Right lobe of liver (tissue), 6 donors: ENCODE measurements at regions not wholly inside any gene's neighbourhood (a gene's known extent, or its start where the extent isn't known, plus 50 kb on each side); places are given as distances from the start of the nearest gene placed in this dataset.

ENCODE experiments used
- ATAC-seq, 4 donors: fragments of 200-7000 bp; cut with Tn5 transposase; one replicate each; pipeline ENCODE4 v1.9.1; 2020; ENCODE audit warnings: mild to moderate bottlenecking in 4 of 4, moderate library complexity in 4 of 4
- DNase-seq, 3 donors: peaks; one replicate each; pipeline ENCODE4 v3.0.0-alpha.2; 2020
- H3K27ac ChIP-seq, 3 donors: fragments of 200-600 bp; one replicate each; pipeline ENCODE4 v1.8.0; 2022
- H3K27me3 ChIP-seq, 2 donors: fragments of 200-600 bp; one replicate each; pipeline ENCODE4 v1.8.0; 2022
- H3K36me3 ChIP-seq, 4 donors: fragments of 200-600 bp; sonication (generic) in 1 of 4; one replicate each; pipeline versions ENCODE4 v1.5.1 to v1.8.0; 2017 to 2022; ENCODE audit warnings: control low read depth in 1 of 4
- H3K4me1 ChIP-seq, 4 donors: fragments of 200-600 bp; sonication (generic) in 1 of 4; one replicate each; pipeline versions ENCODE4 v1.5.1 to v1.8.0; 2017 to 2022; ENCODE audit warnings: control low read depth in 1 of 4
- H3K4me3 ChIP-seq, 3 donors: fragments of 200-600 bp; one replicate each; pipeline ENCODE4 v1.8.0; 2022
- H3K9me3 ChIP-seq, 4 donors: fragments of 200-600 bp; sonication (generic) in 1 of 4; one replicate each; pipeline versions ENCODE4 v1.5.1 to v1.8.0; 2017 to 2022; ENCODE audit warnings: control low read depth in 1 of 4
- CTCF ChIP-seq, 4 donors: fragments of 200-600 bp in 3 of 4; fragments of 450-650 bp in 1 of 4; IDR thresholded peaks; one replicate each; pipeline versions ENCODE4 v1.5.1 to v1.8.0; 2016 to 2022; ENCODE audit warnings: antibody characterized with exemption in 4 of 4, mild to moderate bottlenecking in 2 of 4
- POLR2A ChIP-seq: fragments of 450-650 bp; IDR thresholded peaks from one replicate; pipeline ENCODE4 v1.6.1; 2017; ENCODE audit warnings: antibody characterized with exemption, mild to moderate bottlenecking
- WGBS: methylation state at CpG from one replicate; pipeline ENCODE4 v1.1.6; 2018; ENCODE audit warnings: low coverage, low lambda C conversion rate; ENCODE audit not compliant: insufficient coverage; ENCODE audit errors: missing lambda C conversion rate; 5-methylcytosine and 5-hydroxymethylcytosine counted together
- intact Hi-C, 2 donors: fragments of 100-400 bp; cut with DNase I; formaldehyde crosslinking; loops; one replicate each; pipeline versions ENCODE4 v1.11.2 to v1.14.1; 2022
- donor health status: DM: no; HTN: yes; CAD: no.
- donor health status: DM: no; HTN: no; CAD: no.
- donor health status: DM: no; HTN: no; CAD: no.
- donor health status: DM: no; HTN: yes; CAD: no.
- donor health status: DM: no; HTN: yes; CAD: no.

- no peak overlapping the region for H3K4me3 ChIP-seq
- no peaks in the 10 kb centered on the region for H3K36me3 ChIP-seq
- 64% methylated on average over 4 of the region's 4 CpGs for WGBS
- H3K27me3 ChIP-seq: no peaks in the 10 kb centered on the region
- H3K9me3 ChIP-seq: no peaks in the 10 kb centered on the region
- DNase-seq (no peak), ATAC-seq (no peak)
- H3K27ac ChIP-seq: no peak overlapping the region
- no peaks in the 10 kb centered on the region for H3K4me1 ChIP-seq
- intact Hi-C loops: no loop called here
- TF ChIP-seq CTCF (IDR thresholded peaks at IDR 0.05): no peak
Observed at GRCh38 chr5:169424670-169425378, 123.9 kb upstream of the SLIT3 start.

- Histone ChIP-seq H3K9me3 (no peaks in the 10 kb centered on the region), H3K4me3 (no peak overlapping the region), H3K27ac (no peak overlapping the region), H3K4me1 (no peaks in the 10 kb centered on the region), H3K27me3 (no peaks in the 10 kb centered on the region), H3K36me3 (no peaks in the 10 kb centered on the region)
- no peak for DNase-seq
- 63% methylated on average over 1 of the region's 2 CpGs for WGBS
- intact Hi-C loops: no loop called here
- TF ChIP-seq POLR2A (no peak), CTCF (IDR thresholded peaks at IDR 0.05) (no peak)
- ATAC-seq: no peak
Observed at GRCh38 chr5:169424279-169424655, 123.3 kb upstream of the SLIT3 start.

- H3K27ac ChIP-seq: no peak overlapping the region
- intact Hi-C loops: no loop called here
- ATAC-seq: no peak
- H3K4me1 ChIP-seq: no peaks in the 10 kb centered on the region
- no peak overlapping the region for H3K4me3 ChIP-seq
- no peaks in the 10 kb centered on the region for H3K9me3 ChIP-seq
- H3K36me3 ChIP-seq: no peaks in the 10 kb centered on the region
- DNase-seq: no peak
- no peaks in the 10 kb centered on the region for H3K27me3 ChIP-seq
- WGBS: 51% methylated on average over 3 of the region's 3 CpGs
- TF ChIP-seq POLR2A: no peak
- TF ChIP-seq CTCF (IDR thresholded peaks at IDR 0.05): no peak
Observed at GRCh38 chr5:169423580-169424278, 122.8 kb upstream of the SLIT3 start.

GRCh38 chr5:169422087-169422486 lies 121.1 kb upstream of the SLIT3 start:
- no peaks in the 10 kb centered on the region for H3K36me3 ChIP-seq
- ATAC-seq (no peak), DNase-seq (no peak)
- intact Hi-C loops: no loop called here
- H3K4me3 ChIP-seq: no peak overlapping the region
- H3K9me3 ChIP-seq: no peaks in the 10 kb centered on the region
- no peak for TF ChIP-seq POLR2A
- no peak for TF ChIP-seq CTCF (IDR thresholded peaks at IDR 0.05)
- WGBS: 41% methylated on average over 3 of the region's 3 CpGs
- no peak overlapping the region for H3K27ac ChIP-seq
- H3K27me3 ChIP-seq: no peaks in the 10 kb centered on the region
- no peaks in the 10 kb centered on the region for H3K4me1 ChIP-seq
